CD4-positive, alpha-beta T cell (primary cell): ENCODE measurements at regions not wholly inside any gene's neighbourhood (a gene's known extent, or its start where the extent isn't known, plus 50 kb on each side); places are given as distances from the start of the nearest gene placed in this dataset.

ENCODE experiments used
- ATAC-seq: fragments of 200-7000 bp; cut with Tn5 transposase; one replicate; pipeline ENCODE4 v1.10.0; 2022; ENCODE audit warnings: mild to moderate bottlenecking; ENCODE audit not compliant: poor library complexity
- CTCF ChIA-PET: fragments of 350-600 bp; sonication (Branson Sonifier 250); formaldehyde crosslinking; loops from one replicate; lab custom pipeline; 2021; ENCODE audit warnings: antibody characterized with exemption, inconsistent platforms; lab: Charles Lee
- POLR2A ChIA-PET: fragments of 350-600 bp; sonication (Branson Sonifier 250); formaldehyde crosslinking; loops from one replicate; lab custom pipeline; 2021; ENCODE audit warnings: antibody characterized with exemption, inconsistent platforms; lab: Charles Lee
- DNase-seq, 14 experiments: peaks; one replicate each; pipeline ENCODE4 v3.0.0-alpha.2; 2013 to 2020; ENCODE audit warnings: mixed read lengths in 2 of 14
- H3K27ac ChIP-seq, 2 donors: one replicate each; pipeline versions ENCODE4 v1.5.1 to v1.7.0; 2013; ENCODE audit warnings: low read length in 2 of 2, low read depth in 1 of 2, mild to moderate bottlenecking in 1 of 2
- H3K27me3 ChIP-seq, 2 experiments: 1 replicate in 1 of 2; 2 replicates in 1 of 2; pipeline versions ENCODE4 v1.6.1 to v1.7.0; 2013; ENCODE audit warnings: low read length in 2 of 2, control low read depth in 1 of 2, mild to moderate bottlenecking in 1 of 2, moderate library complexity in 1 of 2; ENCODE audit not compliant: insufficient read depth in 2 of 2, control insufficient read depth in 1 of 2
- H3K36me3 ChIP-seq: one replicate; pipeline ENCODE4 v1.6.1; 2013; ENCODE audit warnings: low read length, control low read depth; ENCODE audit not compliant: insufficient read depth
- H3K4me1 ChIP-seq: one replicate; pipeline ENCODE4 v1.6.1; 2013; ENCODE audit warnings: low read length, control low read depth; ENCODE audit not compliant: insufficient read depth
- H3K4me3 ChIP-seq: one replicate; pipeline ENCODE4 v1.5.1; 2013; ENCODE audit warnings: mild to moderate bottlenecking, low read length, moderate library complexity
- H3K9me3 ChIP-seq, 2 experiments: 1 replicate in 1 of 2; 2 replicates in 1 of 2; pipeline versions ENCODE4 v1.6.1 to v1.7.0; 2013; ENCODE audit warnings: low read length in 2 of 2, mild to moderate bottlenecking in 2 of 2, control low read depth in 1 of 2, moderate library complexity in 1 of 2; ENCODE audit not compliant: control insufficient read depth in 1 of 2, insufficient read depth in 1 of 2
- H3K27ac Mint-ChIP-seq: one replicate; pipeline ENCODE4 v1.8.0; 2020; ENCODE audit warnings: mixed read lengths
- H3K27me3 Mint-ChIP-seq: one replicate; pipeline ENCODE4 v1.8.0; 2021; ENCODE audit warnings: mixed read lengths
- H3K36me3 Mint-ChIP-seq: one replicate; pipeline ENCODE4 v1.8.0; 2021; ENCODE audit warnings: low read depth, mixed read lengths
- H3K4me1 Mint-ChIP-seq: one replicate; pipeline ENCODE4 v1.8.0; 2021; ENCODE audit warnings: low read depth, mixed read lengths
- H3K4me3 Mint-ChIP-seq: one replicate; pipeline ENCODE4 v1.8.0; 2020; ENCODE audit warnings: mild to moderate bottlenecking, mixed read lengths
- H3K9me3 Mint-ChIP-seq: one replicate; pipeline ENCODE4 v1.8.0; 2020; ENCODE audit warnings: mixed read lengths
- CTCF ChIP-seq: fragments of 200-600 bp; IDR thresholded peaks from one replicate; pipeline ENCODE4 v1.8.0; 2022; ENCODE audit warnings: antibody characterized with exemption, mild to moderate bottlenecking
- intact Hi-C, 2 experiments: fragments of 100-400 bp; cut with DNase I in 1 of 2; cut with micrococcal nuclease in 1 of 2; formaldehyde crosslinking; loops; one replicate each; pipeline versions ENCODE4 v1.15.1 to v1.9.0; 2023 to 2025; cut with DNase I, micrococcal nuclease

DNA sequence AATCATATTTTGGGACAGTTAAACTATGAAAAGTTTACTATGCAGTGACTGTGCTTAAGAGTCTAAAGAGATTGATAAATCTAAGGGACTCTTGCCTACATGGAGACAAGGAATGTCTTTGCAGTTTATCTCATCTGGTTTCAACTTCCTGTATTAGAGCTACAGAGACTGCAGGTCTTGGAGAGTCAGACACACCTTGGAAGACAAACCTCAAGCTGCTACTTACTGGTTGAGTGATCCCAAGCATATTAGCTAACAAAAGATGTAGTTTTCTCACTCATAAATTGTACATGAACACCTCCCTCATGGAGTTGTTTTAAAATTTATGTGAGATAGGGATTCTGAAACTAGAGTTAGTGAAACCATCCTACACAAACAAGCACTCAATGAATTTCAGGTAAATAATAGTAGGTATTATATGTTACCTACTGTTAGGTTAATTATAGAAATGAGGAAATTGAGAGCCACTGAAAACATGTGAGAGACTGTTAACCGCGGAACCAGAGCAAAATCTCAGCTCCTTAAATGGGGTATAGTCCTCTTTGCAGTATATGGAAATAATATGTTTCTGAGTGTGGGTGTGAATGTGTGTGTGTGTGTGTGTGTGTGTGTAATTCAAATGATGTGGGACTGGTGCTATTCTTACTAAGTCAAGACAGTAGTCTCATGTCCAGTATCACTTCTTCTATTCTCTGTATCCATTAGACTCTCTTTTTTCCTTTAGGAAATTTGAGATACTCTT, 752.1 kb downstream of the DTWD2 start:
- H3K36me3 ChIP-seq = no peaks in the 10 kb centered on the region
- CTCF ChIA-PET = no interaction called here
- no peak for TF ChIP-seq CTCF
- no peaks in the 10 kb centered on the region for H3K4me1 ChIP-seq
- Mint-ChIP-seq H3K27me3 (no peaks in the 10 kb centered on the region), H3K36me3 (no peaks in the 10 kb centered on the region), H3K27ac (no peak overlapping the region), H3K9me3 (peaks cover 12% of the 10 kb centered on the region), H3K4me3 (no peak overlapping the region), H3K4me1 (no peaks in the 10 kb centered on the region)
- no peak overlapping the region for H3K4me3 ChIP-seq
- ATAC-seq (no peak), DNase-seq (no peak)
- no peak overlapping the region for H3K27ac ChIP-seq
- POLR2A ChIA-PET = no interaction called here
- H3K27me3 ChIP-seq = no peaks in the 10 kb centered on the region
- H3K9me3 ChIP-seq = no peaks in the 10 kb centered on the region
- intact Hi-C loops = no loop called here

DNA sequence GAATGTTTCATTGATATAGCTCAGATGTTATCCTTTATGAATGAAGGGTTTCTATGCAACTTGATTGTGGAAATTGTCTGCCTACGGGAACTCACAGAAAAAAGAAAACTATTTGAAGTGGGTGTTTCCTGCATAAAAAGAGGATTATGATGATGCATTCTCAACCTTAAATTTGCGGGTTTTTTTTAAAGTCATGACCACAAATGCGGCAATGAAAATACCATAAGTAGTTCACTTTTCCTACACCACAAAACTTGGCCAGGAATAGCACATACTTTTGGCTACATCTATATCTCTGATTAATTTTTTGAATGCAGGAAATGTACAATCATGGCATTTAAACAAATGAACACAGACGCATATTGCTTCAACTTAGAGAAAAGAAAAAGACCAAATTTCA, 754.7 kb downstream of the DTWD2 start:
- H3K36me3 Mint-ChIP-seq = no peaks in the 10 kb centered on the region
- H3K9me3 Mint-ChIP-seq = peaks cover 12% of the 10 kb centered on the region
- no peak overlapping the region for H3K4me3 ChIP-seq
- H3K4me3 Mint-ChIP-seq = no peak overlapping the region
- TF ChIP-seq CTCF = no peak
- H3K4me1 ChIP-seq = no peaks in the 10 kb centered on the region
- no peak overlapping the region for H3K27ac ChIP-seq
- intact Hi-C loops = no loop called here
- H3K36me3 ChIP-seq = no peaks in the 10 kb centered on the region
- H3K27me3 ChIP-seq = no peaks in the 10 kb centered on the region
- no peaks in the 10 kb centered on the region for H3K4me1 Mint-ChIP-seq
- H3K27me3 Mint-ChIP-seq = no peaks in the 10 kb centered on the region
- POLR2A ChIA-PET = no interaction called here
- no peaks in the 10 kb centered on the region for H3K9me3 ChIP-seq
- ATAC-seq = no peak
- DNase-seq = no peak
- CTCF ChIA-PET = no interaction called here
- no peak overlapping the region for H3K27ac Mint-ChIP-seq

DNA sequence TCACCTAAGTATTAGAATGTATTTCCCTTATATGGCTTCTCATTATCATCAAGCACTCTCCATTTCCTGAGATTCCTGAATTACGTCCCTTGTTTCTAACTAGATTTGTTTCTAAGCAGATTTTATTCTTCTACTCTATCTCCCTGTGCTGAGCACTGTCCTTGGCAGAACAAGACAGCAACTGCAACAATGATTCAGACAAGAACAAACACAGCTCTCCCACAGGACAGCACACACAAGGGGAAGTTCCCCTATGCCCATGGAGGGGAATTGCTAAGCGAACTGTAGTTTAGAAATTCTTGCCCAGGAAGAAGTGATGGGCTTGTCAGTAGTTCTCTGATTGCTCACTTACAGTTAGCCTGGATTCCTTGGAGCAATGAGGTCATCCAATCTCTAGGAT, 759.9 kb downstream of the DTWD2 start:
- H3K36me3 Mint-ChIP-seq = no peaks in the 10 kb centered on the region
- POLR2A ChIA-PET = no interaction called here
- peaks cover 3% of the 10 kb centered on the region for H3K9me3 Mint-ChIP-seq
- H3K27me3 Mint-ChIP-seq = no peaks in the 10 kb centered on the region
- no peaks in the 10 kb centered on the region for H3K36me3 ChIP-seq
- no peak overlapping the region for H3K4me3 ChIP-seq
- DNase-seq = no peak
- TF ChIP-seq CTCF = no peak
- ATAC-seq = no peak
- intact Hi-C loops = no loop called here
- H3K27ac Mint-ChIP-seq = no peak overlapping the region
- no peaks in the 10 kb centered on the region for H3K27me3 ChIP-seq
- no peak overlapping the region for H3K4me3 Mint-ChIP-seq
- CTCF ChIA-PET = no interaction called here
- H3K4me1 ChIP-seq = no peaks in the 10 kb centered on the region
- no peaks in the 10 kb centered on the region for H3K9me3 ChIP-seq
- H3K4me1 Mint-ChIP-seq = no peaks in the 10 kb centered on the region
- no peak overlapping the region for H3K27ac ChIP-seq
